Fibroblast of peridontal ligament (primary cell): ENCODE measurements at regions not wholly inside any gene's neighbourhood (a gene's known extent, or its start where the extent isn't known, plus 50 kb on each side); places are given as distances from the start of the nearest gene placed in this dataset.
"Not testable (repeated sequence)": the region's sequence is repeated elsewhere in the genome, so short reads cannot be mapped to it uniquely, and the experiment has no call there.

Experiments
- DNase-seq: peaks from one replicate; pipeline ENCODE4 v3.0.0-alpha.2; 2010; ENCODE audit errors: extremely low read depth

DNA sequence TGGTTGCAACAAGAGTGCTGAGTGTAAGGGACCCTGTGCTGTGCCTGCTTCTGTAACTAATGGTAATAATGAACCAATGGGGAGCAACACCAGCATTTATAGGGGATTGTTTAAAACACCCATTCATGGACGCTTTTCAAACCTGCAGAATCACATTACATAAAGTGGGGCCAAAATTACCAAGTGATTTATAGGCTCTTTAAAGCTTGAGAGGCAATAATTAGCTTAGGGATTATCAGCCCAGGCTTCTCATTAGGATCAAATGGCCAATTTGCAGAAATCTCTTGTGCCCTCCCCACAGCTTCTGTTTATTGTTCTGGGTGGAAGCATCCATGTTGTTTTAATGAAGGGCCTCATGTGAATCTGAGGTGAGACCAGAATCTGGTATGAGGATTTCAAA, 125.5 kb downstream of the ZNF486 start:
- not testable (repeated sequence) for DNase-seq

DNA sequence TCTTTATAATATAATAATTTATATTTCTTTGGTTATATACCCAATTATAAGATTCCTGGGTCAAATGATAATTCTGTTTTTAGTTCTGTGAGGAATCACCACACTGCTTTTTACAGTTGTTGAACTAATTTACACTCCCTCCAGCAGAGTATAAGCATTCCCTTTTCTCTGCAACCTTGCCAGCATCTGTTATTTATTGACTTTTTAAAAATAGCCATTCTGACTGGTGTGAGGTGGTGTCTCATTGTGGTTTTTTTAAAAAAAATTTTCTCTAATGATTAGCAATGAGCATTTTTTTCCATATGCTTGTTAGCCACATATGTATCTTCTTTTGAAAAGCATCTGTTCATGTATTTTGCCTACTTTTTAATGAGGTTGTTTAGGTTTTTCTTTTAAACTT, 122.2 kb downstream of the ZNF486 start:
- DNase-seq: no peak

DNA sequence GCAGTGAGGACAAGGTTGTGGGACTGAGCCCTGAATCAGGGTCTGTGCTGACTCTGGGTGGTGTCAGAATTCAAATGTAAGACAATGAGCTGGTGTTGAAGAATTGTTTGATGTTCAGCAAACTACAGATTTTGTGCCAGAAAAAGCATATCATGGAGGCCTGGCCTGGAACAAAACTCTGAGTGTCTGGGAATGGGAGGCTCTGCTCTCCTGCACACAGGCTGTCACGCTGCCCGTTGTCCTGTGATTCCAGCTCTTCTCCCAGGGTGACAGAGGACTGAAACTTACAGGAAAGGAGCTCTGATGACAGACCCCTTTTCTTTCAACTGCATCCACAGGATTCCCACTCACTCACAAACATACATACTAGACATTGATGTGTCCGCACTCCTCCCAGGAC, 120.1 kb downstream of the ZNF486 start:
- DNase-seq: no peak

DNA sequence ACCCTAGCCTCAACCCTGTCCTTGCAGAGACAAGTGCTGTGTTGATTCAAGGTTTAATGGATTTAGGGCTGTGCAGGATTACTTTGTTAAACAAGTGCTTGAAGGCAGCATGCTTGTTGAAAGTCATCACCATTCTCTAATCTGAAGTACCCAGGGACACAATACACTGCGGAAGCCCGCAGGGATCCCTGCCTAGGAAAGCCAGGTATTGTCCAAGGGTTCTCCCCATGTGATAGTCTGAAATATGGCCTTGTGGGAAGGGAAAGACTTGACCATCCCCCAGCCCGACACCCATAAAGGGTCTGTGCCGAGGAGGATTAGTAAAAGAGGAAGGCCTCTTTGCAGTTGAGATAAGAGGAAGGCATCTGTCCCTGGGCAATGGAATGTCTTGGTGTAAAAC, 118.9 kb downstream of the ZNF486 start:
- DNase-seq: not testable (repeated sequence)

DNA sequence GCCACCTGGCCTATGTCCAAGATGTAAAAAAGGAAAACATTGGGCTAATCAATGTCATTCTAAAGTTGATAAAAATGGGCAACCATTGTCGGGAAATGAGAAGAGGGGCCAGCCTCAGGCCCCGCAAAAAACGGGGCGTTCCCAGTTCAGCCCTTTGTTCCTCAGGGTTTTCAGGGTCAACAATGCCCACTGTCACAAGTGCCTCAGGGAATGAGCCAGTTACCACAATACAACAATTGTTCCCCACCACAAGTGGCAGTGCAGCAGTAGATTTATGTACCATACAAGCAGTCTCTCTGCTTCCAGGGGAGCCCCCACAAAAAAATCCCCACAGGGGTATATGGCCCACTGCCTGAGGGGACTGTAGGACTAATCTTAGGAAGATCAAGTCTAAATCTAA, 112.5 kb downstream of the ZNF486 start:
- DNase-seq: no peak

DNA sequence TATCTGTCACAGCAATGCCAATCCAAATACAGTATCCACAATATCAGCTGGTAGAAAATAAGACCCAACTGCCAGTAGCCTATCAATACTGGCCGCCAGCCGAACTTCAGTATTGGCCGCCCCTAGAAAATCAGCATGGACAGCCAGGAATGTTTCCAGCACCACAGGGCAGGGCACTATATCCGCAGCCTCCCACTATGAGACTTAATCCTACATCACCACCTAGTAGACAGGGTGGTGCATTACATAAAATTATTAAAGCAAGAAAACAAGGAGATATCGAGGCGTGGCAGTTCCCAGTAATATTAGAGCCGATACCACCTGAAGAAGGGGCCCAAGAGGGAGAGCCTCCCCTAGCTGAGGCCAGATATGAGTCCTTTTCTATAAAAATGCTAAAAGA, 111.3 kb downstream of the ZNF486 start:
- no peak for DNase-seq

DNA sequence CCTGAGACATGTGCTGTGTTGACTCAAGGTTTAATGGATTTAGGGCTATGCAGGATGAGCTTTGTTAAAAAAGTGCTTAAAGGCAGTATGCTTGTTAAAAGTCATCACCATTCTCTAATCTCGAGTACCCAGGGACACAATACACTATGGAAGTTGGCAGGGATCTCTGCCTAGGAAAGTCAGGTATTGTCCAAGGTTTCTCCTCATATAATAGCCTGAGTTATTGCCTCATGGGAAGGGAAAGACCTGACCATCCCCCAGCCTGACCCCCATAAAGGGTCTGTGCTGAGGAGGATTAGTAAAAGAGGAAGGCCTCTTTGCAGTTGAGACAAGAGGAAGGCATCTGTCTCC, 109.7 kb downstream of the ZNF486 start:
- not testable (repeated sequence) for DNase-seq

DNA sequence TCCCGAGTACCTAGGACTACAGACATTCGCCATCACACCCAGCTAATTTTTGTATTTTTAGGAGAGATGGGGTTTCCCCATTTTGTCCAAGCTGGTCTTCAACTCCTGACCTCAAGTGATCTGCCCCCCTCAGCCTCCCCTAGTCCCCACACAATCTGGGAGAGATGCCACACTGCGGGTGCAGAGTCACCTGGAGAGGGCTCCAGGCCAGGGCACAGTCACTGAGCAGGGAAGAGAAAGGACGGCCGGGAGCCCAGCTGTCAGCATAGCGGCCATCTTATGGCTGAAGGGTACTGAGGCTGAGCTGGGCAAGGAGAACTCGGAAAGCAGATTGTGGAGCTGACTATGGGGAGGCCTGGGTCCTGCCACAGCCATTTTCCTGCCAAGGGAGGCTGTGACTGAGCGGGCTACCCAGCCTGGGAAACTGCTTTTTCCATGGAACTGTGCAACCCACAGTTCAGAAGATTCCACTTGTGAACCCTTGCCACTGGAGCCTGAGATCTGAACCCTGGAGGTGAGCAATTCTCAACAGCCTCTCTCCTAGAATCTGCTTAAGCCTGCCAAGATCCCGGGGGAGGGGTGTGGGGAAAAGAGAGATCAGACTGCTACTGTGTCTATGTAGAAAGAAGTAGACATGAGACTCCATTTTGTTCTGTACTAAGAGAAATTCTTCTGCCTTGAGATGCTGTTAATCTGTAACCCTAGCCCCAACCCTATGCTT, 109.2 kb downstream of the ZNF486 start:
- DNase-seq: no peak

DNA sequence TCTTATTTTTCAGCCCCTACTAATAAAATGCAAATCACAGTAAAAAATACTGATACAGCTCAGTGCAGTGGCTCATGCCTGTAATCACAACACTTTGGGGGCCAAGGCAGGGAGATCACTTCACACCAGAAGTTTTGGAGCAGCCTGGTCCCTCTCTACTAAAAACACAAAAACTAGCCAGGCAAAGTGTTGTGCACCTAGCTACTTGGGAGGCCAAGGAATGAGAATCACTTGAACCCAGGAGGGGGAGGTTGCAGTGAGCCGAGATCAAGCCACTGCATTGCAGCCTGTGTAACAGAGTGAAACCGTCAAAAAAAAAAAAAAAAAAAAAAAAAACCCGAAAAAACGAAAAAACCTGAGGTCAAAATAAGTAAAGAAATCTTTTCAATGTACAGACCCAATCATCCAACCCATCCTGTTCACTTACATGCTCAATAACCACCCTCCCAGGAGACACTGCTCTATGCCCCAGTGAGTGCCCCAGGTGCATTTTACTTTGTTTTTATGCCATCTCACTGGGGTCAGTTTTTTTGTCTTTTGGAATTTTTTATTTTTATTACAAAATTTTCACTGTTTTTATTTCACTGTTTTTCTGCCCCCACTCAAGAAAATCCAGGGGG, 107.0 kb downstream of the ZNF486 start:
- no peak for DNase-seq

DNA sequence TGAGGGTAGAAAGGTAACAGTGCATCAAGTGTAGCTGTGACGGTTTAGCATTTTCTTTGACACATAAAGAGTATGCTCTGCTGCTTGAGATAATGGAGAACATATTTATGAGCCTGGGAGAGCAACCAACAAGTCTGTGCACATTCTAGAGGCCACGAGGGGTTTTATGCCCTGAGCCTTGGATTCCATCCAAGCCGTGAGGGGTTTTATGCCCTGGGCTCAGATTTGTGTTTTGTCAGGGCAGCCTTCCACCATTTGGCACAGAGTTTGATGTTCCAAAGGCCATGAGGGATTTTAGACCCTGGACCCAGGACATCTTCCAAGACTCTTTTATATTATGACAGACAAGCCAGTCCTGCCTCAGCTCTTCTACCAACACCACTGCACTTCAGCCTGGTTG, 106.4 kb downstream of the ZNF486 start:
- no peak for DNase-seq

DNA sequence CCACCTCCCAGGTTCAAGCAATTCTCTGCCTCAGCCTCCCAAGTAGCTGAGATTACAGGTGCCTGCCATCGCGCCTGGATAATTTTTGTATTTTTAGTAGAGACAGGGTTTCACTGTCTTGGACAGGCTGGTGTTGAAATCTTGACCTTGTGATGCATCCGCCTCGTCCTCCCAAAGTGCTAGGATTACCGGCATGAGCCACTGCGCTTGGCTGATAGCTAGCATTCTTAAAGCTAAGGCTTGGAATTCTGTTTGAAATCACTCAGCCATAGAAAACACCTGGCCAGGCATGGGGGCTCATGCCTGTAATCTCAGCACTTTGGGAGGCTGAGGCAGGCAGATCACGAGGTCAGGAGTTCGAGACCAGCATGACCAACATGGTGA, 105.6 kb downstream of the ZNF486 start:
- DNase-seq: not testable (repeated sequence)

DNA sequence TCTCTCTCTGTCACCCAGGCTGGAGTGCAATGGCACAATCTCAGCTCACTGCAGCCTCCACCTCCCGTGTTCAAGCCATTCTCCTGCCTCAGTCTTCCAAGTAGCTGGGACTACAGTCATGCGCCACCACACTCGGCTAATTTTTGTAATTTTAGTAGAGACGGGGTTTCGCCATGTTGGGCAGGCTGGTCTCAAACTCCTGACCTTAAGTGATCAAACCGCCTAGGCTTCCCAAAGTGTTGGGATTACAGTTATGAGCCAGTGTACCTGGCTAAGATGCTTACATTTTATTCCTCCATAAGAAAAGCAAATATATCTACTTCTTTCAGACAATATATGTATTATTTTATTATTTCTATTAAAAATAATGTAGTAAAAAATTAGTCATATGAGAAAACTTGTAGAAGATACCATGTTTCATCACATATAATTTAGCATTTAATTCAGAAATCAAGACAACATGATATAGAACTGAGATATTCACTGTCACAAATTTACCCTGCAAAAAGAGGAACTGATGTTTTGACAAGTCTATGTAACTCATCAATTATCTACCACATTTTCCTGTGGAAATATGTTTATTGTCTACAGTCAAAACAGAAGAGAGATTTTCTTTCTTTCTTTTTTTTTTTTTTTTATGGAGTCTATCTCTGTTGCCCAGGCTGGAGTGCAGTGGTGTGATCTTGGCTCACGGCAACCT, 105.1 kb downstream of the ZNF486 start:
- not testable (repeated sequence) for DNase-seq

DNA sequence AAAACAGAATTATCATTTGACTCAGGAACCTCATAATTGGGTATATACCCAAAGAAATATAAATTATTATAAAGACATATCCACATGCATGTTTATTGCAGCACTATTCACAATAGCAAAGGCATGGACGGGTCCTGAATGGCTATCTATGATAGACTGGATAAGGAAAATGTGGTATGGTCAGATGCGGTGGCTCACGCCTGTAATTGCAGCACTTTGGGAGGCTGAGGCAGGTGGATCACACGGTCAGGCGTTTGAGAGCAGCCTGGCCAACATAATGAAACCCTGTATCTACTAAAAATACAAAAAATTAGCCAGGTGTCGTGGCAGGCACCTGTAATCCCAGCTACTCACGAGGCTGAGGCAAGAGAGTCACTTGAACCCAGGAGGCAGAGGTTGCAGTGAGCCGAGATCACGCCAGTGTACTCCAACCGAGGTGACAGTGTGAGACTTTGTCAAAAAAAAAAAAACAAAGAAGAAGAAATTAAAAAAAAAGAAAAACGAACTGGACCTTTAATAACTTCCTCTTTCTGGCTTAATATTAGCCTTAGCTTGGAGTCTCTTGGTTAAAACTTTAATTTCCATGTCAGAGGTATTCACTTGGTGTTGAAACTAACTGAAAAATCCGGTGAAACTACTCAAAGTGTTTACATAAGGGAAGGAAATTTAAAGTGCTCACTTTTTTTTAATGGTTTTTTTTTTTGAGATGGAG, 104.4 kb downstream of the ZNF486 start:
- no peak for DNase-seq

DNA sequence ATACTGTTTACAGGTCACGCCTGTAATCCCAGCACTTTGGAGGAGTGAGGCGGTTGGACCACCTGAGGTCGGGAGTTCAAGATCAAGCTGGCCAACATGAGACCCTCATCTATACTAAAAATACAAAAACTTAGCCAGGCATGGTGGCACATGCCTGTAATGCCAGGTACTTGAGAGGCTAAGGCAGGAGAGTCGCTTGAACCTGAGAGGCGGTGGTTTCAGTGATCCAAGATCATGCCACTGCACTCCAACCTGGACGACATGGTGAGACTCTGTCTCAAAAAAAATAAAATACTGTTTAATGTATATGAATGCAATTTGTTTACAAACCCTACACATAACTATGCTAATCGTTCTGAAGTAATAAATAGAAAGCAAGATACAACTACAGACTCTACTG, 102.4 kb downstream of the ZNF486 start:
- DNase-seq: no peak

DNA sequence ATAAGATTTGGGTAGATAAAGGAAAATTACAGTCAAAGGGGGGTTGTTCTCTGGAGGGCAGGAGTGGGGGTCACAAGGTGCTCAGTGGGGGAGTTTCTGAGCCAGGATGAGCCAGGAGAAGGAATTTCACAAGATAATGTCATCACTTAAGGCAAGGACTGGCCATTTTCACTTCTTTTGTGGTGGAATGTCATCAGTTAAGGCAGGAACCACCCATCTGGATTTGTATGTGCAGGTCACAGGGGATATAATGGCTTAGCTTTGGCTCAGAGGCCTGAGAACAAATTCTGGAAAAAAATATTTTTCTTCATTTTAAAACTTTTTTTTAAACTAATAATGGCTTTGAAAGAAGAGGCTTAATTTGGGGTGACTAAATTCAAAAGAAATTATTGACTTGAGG, 94.5 kb downstream of the ZNF486 start:
- not testable (repeated sequence) for DNase-seq

DNA sequence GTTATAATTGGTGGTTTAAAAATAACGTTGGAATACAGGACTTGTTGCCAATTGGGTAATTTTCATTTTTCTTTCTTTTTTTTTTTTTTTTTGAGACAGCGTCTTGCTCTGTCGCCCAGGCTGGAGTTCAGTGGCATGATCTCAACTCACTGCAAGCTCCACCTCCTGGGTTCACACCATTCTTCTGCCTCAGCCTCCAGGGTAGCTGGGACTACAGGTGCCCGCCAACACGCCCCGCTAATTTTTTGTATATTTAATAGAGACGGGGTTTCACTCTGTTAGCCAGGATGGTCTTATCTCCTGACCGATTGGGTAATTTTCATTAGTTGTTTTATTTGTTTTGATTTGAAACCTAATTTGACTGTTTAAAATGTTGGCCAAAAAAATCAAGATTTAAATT, 93.7 kb downstream of the ZNF486 start:
- not testable (repeated sequence) for DNase-seq

DNA sequence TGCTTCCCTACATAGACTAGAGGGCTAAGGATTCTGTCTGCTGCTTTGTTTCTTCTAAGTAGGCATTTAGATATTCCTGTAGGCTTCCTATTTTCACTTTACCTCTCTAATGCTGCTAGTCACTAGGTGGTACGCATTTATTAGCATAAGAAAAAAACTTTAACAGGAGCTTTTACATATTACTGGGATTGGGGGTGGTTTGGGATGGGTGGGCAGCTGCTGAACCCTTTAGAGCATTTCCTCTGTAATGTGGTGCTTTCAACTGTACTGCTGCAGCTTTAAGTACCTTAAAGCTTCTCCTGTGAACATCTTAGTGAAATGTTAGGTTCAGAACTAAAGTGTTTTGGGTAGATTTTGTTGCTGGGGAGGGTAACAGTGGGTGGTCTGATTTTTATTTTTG, 92.6 kb downstream of the ZNF486 start:
- no peak for DNase-seq

DNA sequence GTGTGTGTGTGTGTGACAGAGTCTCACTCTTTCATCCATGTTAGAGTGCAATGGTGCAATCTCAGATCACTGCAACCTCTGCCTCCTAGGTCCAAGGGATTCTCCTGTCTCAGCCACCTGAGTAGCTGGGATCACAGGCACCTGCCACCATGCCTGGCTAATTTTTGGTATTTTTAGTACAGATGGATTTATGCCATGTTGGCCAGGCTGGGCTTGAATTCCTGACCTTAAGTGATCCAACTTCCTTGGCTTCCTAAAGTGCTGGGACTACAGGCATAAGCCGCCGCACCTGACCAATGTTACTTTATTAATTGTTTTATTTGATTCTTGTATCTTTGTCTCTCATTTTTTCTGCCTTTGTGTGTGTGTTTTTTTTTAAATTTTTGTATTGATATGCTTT, 89.6 kb downstream of the ZNF486 start:
- no peak for DNase-seq

DNA sequence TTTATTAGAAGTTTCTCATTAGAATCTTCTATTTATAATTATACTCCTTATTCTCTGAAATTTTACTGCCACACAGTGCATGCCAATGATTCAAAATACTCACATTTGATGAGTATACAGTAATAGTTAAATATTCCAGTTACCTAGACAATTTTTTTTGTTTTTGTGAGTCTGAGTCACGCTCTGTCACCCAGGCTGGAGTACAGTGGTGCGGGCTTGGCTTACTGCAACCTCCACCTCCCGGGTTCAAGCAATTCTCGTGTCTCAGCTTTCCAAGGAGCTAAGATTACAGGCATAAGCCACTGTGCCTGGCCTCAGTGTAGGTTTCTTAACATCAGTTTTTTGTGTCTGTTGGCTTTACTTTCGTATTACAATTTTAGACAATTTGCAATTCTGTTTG, 87.1 kb downstream of the ZNF486 start:
- DNase-seq: no peak

DNA sequence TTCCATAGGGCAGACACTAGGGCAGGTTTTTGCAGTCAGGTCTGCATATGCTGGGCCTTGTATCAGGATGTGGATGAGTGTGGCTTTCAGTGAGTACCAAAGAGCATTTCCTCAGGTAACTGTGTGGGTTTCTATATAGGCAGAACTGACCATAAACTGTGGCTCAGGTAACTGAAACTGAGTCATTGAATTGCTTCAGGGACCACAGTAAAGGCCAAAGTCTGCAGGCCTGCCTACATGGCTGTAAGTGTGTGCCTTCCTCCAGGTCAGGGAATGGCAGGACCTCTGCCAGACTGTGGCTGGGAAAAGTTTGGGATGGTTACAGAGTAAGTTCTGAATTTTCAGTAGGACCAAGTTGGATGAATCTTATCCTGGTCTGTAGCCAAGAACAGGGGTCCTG, 85.6 kb downstream of the ZNF486 start:
- no peak for DNase-seq

DNA sequence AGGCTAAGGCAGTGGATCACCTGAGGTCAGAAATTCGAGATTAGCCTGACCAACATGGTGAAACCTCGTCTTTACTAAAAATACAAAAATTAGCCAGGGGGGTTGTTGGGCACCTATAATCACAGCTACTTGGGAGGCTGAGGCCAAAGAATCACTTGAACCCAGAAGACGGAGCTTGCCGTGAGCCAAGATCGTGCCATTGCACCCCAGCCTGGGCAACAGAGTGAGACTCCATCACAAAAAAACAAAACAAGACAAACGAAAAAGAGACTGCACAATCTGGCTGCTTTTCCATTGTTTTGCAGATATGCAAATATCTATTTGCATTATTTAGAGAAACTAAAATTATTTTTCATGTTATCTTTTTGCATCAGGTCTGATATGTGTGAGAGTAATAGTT, 83.6 kb downstream of the ZNF486 start:
- no peak for DNase-seq

DNA sequence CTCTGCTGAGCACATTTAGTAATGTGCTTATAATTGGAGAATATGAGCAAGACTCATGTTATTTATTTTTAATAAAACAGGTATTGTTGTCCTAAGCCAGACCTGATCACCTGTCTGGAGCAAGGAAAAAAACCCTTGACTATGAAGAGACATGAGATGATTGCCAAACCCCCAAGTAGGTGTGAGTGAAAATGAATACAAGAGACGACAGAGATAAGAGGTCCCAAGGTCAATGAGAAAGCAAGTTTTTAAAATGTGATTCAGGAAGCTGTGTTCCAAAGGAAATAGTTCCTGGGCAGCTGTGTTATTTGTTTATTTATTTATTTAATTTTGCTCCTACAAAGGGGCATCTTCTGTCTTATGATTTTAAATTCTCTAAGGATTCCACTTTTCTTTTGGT, 83.1 kb downstream of the ZNF486 start:
- no peak for DNase-seq
